ENCODE measurements at regions not wholly inside any gene's neighbourhood (a gene's known extent, or its start where the extent isn't known, plus 50 kb on each side); places are given as distances from the start of the nearest gene placed in this dataset.
A peak's percentile ranks its signal among the peaks of the same experiment; 100 is the strongest.

DNA sequence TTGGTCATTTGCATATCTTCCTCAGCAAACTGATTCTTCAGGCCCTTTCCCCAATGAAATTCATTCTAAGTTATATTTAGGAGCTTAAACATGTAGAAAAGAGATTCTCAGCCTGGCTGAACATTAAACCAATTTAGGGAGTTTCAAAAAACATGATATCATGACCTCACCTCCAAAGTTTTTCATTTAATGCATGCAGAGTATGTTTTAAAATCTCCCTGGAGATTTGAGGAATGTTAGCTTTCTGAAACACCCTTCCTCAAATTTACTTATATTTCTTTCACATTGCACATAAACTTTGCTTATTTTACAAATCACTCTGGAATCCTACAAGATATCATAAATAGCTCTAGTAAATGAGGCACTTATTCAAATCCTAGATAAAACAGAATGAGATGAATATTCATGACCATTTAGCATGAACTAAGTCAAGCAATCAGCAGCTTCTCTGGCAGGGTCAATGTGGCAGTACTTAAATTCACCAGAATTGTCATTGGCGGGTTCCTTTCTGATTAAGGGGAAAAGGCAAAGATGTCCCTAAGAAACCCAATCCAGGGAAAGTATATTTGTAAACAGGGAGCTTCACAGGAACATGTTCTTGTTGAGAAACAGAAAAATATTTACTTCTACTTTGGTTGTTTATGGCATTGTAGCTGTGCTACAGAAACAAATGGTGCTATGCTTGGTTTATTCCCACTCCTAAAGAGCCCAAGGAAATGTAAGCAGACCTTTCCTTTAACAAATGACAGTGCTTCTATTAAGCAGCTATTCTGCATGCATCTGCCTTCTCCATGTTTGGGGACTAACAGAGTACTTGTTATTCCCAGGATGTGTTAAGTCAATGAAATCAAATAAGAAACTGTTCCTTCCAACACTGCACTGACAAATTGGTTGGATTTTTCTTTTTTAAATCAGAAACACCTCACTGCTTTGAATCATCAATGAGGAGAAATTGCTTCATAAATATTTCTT is 162.3 kb downstream of the C11orf87 start:
- Mint-ChIP-seq H3K4me3 (no peak overlapping the region), H3K27ac (no peak overlapping the region), H3K9me3 (ENCODE audit: insufficient read depth) (no peaks in the 10 kb centered on the region), H3K36me3 (ENCODE audit: low read depth) (no peaks in the 10 kb centered on the region), H3K27me3 (ENCODE audit: low read depth) (no peaks in the 10 kb centered on the region), H3K4me1 (ENCODE audit: low read depth) (no peaks in the 10 kb centered on the region)
- ChIA-PET POLR2A (no interaction called here), CTCF (no interaction called here)
- ATAC-seq (no peak), DNase-seq (no peak)

- H3K36me3 Mint-ChIP-seq (ENCODE audit: low read depth): no peaks in the 10 kb centered on the region
- ATAC-seq: no peak
- H3K9me3 Mint-ChIP-seq (ENCODE audit: insufficient read depth): no peaks in the 10 kb centered on the region
- no peaks in the 10 kb centered on the region for H3K27me3 Mint-ChIP-seq (ENCODE audit: low read depth)
- no peak for DNase-seq
- ChIA-PET POLR2A (no interaction called here), CTCF (no interaction called here)
- H3K4me3 Mint-ChIP-seq: no peak overlapping the region
- no peaks in the 10 kb centered on the region for H3K4me1 Mint-ChIP-seq (ENCODE audit: low read depth)
- no peak overlapping the region for H3K27ac Mint-ChIP-seq
Observed at GRCh38 chr11:109586789-109587188, 164.8 kb downstream of the C11orf87 start.

- Mint-ChIP-seq H3K27me3 (ENCODE audit: low read depth) (no peaks in the 10 kb centered on the region), H3K9me3 (ENCODE audit: insufficient read depth) (no peaks in the 10 kb centered on the region), H3K36me3 (ENCODE audit: low read depth) (no peaks in the 10 kb centered on the region), H3K4me1 (ENCODE audit: low read depth) (no peaks in the 10 kb centered on the region), H3K27ac (no peak overlapping the region), H3K4me3 (no peak overlapping the region)
- CTCF ChIA-PET: no interaction called here
- POLR2A ChIA-PET: no interaction called here
- no peak for ATAC-seq
- no peak for DNase-seq
Observed at GRCh38 chr11:109590782-109591181, 168.8 kb downstream of the C11orf87 start.

GRCh38 chr11:109597336-109597735 is 175.3 kb downstream of the C11orf87 start:
- H3K9me3 Mint-ChIP-seq (ENCODE audit: insufficient read depth): no peaks in the 10 kb centered on the region
- ATAC-seq (no peak), DNase-seq (no peak)
- H3K36me3 Mint-ChIP-seq (ENCODE audit: low read depth): no peaks in the 10 kb centered on the region
- H3K4me3 Mint-ChIP-seq: no peak overlapping the region
- H3K27ac Mint-ChIP-seq: no peak overlapping the region
- ChIA-PET CTCF (no interaction called here), POLR2A (no interaction called here)
- no peaks in the 10 kb centered on the region for H3K4me1 Mint-ChIP-seq (ENCODE audit: low read depth)
- no peaks in the 10 kb centered on the region for H3K27me3 Mint-ChIP-seq (ENCODE audit: low read depth)

DNA sequence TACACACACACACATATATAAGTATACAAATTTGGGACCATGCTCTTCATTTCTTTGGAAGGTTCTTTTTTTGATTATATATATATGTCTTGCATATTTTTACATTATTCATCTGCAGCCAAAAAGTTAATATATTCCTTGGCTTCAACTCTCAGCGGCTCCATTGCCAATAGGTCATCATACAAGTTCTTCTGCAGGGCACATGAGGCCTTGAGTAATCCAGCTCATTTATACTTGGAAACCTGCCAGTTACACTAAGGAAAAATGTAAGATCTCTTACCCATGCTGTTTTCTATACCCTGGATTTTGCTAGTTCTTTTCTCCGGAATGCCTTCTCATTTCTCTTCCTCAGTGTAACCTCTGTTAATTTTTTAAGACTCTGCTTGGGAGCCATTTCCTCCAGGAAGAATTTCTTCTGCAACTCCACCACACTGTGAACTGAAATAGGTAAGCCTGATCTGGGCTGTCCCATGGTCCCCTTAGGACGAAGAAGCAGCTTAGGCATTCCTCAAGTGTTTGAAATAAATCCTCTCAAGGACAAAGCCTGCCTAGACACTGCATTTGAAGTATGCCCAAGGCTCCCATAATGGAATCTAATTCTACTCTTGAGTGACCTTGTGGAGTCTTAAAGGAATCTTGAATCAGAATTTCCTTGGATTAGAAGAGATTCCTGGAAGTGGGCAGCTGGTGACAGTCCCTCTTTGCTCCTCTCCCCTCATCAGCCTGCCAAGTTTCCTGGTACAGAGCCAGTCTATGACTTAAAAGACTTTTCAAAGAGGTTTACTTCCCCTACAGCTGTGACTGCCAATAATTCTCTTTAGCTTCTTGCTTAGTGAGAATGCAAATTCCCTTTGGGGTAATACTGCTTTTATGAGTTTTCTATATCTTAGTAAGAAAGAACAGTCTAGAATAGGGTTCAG is 182.8 kb downstream of the C11orf87 start:
- H3K36me3 Mint-ChIP-seq (ENCODE audit: low read depth): no peaks in the 10 kb centered on the region
- ChIA-PET POLR2A (no interaction called here), CTCF (no interaction called here)
- no peaks in the 10 kb centered on the region for H3K4me1 Mint-ChIP-seq (ENCODE audit: low read depth)
- DNase-seq: no peak
- no peaks in the 10 kb centered on the region for H3K9me3 Mint-ChIP-seq (ENCODE audit: insufficient read depth)
- no peaks in the 10 kb centered on the region for H3K27me3 Mint-ChIP-seq (ENCODE audit: low read depth)
- no peak overlapping the region for H3K4me3 Mint-ChIP-seq
- no peak overlapping the region for H3K27ac Mint-ChIP-seq
- ATAC-seq: no peak

DNA sequence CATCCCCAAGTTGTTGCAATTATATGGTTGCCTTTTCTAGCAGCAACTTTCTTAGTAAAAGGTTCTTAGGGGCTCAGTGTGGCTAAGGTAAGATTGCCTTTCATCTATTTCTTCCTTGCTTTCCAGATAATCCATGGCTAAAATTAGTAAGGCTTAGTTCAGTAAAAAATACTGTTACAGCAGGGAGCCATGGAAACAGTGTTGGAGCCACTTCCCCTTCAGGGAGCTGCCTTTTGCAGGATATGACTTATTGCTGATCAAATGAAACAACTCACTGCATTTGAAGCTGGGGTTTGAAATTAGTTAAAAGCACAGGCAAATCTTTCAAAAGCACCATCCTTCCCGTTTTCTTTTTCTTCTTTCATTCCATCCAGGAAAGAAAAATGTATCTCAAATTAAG is 184.3 kb downstream of the C11orf87 start:
- ATAC-seq (no peak), DNase-seq (no peak)
- Mint-ChIP-seq H3K27me3 (ENCODE audit: low read depth) (no peaks in the 10 kb centered on the region), H3K9me3 (ENCODE audit: insufficient read depth) (no peaks in the 10 kb centered on the region), H3K27ac (no peak overlapping the region), H3K4me1 (ENCODE audit: low read depth) (no peaks in the 10 kb centered on the region), H3K4me3 (no peak overlapping the region), H3K36me3 (ENCODE audit: low read depth) (no peaks in the 10 kb centered on the region)
- ChIA-PET POLR2A (no interaction called here), CTCF (no interaction called here)

- DNase-seq (no peak), ATAC-seq (no peak)
- Mint-ChIP-seq H3K36me3 (ENCODE audit: low read depth) (no peaks in the 10 kb centered on the region), H3K27ac (no peak overlapping the region), H3K4me1 (ENCODE audit: low read depth) (no peaks in the 10 kb centered on the region), H3K9me3 (ENCODE audit: insufficient read depth) (no peaks in the 10 kb centered on the region), H3K4me3 (no peak overlapping the region), H3K27me3 (ENCODE audit: low read depth) (no peaks in the 10 kb centered on the region)
- CTCF ChIA-PET: no interaction called here
- POLR2A ChIA-PET: no interaction called here
Observed at GRCh38 chr11:109609454-109610185, 187.6 kb downstream of the C11orf87 start.

GRCh38 chr11:109612496-109612895 is 190.5 kb downstream of the C11orf87 start:
- H3K27me3 Mint-ChIP-seq (ENCODE audit: low read depth): no peaks in the 10 kb centered on the region
- DNase-seq (no peak), ATAC-seq (no peak)
- ChIA-PET CTCF (no interaction called here), POLR2A (no interaction called here)
- no peak overlapping the region for H3K4me3 Mint-ChIP-seq
- H3K9me3 Mint-ChIP-seq (ENCODE audit: insufficient read depth): no peaks in the 10 kb centered on the region
- no peaks in the 10 kb centered on the region for H3K4me1 Mint-ChIP-seq (ENCODE audit: low read depth)
- no peaks in the 10 kb centered on the region for H3K36me3 Mint-ChIP-seq (ENCODE audit: low read depth)
- H3K27ac Mint-ChIP-seq: no peak overlapping the region

- Mint-ChIP-seq H3K27me3 (ENCODE audit: low read depth) (no peaks in the 10 kb centered on the region), H3K4me1 (ENCODE audit: low read depth) (no peaks in the 10 kb centered on the region), H3K27ac (no peak overlapping the region), H3K4me3 (no peak overlapping the region), H3K36me3 (ENCODE audit: low read depth) (no peaks in the 10 kb centered on the region), H3K9me3 (ENCODE audit: insufficient read depth) (peaks cover 4% of the 10 kb centered on the region)
- ATAC-seq (no peak), DNase-seq (no peak)
- ChIA-PET POLR2A (no interaction called here), CTCF (no interaction called here)
Observed at GRCh38 chr11:109619498-109619897, 197.5 kb downstream of the C11orf87 start.

- Mint-ChIP-seq H3K4me3 (no peak overlapping the region), H3K36me3 (ENCODE audit: low read depth) (no peaks in the 10 kb centered on the region), H3K27ac (no peak overlapping the region), H3K4me1 (ENCODE audit: low read depth) (no peaks in the 10 kb centered on the region), H3K27me3 (ENCODE audit: low read depth) (no peaks in the 10 kb centered on the region), H3K9me3 (ENCODE audit: insufficient read depth) (peaks cover 10% of the 10 kb centered on the region)
- CTCF ChIA-PET: no interaction called here
- ATAC-seq: no peak
- DNase-seq: no peak
- POLR2A ChIA-PET: no interaction called here
Observed at GRCh38 chr11:109629734-109630133, 207.7 kb downstream of the C11orf87 start.

DNA sequence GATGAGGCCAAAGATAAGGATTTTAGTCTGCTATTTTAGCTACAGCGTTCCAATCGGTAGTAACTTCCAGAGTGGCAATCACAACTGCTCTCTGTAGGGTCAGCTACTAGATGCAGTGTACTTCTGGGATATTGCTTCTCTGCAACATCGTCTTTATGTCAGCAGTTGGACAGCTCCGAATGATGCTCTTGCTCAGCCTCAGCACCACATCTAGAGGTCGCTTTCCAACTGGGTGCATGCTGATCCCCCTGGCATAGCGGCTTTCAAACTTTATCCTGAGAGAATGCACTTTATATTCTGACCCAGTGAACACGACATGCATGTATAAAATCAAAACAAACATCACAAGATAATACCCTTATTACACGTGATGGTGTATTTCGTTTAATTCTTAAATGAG is 219.6 kb downstream of the C11orf87 start:
- H3K4me3 Mint-ChIP-seq: no peak overlapping the region
- H3K27me3 Mint-ChIP-seq (ENCODE audit: low read depth): no peaks in the 10 kb centered on the region
- H3K4me1 Mint-ChIP-seq (ENCODE audit: low read depth): no peaks in the 10 kb centered on the region
- DNase-seq (peak; percentile 21), ATAC-seq (no peak)
- H3K27ac Mint-ChIP-seq: no peak overlapping the region
- H3K9me3 Mint-ChIP-seq (ENCODE audit: insufficient read depth): peaks cover 5% of the 10 kb centered on the region
- CTCF ChIA-PET: no interaction called here
- H3K36me3 Mint-ChIP-seq (ENCODE audit: low read depth): no peaks in the 10 kb centered on the region
- POLR2A ChIA-PET: no interaction called here

- H3K4me3 Mint-ChIP-seq: no peak overlapping the region
- DNase-seq (no peak), ATAC-seq (no peak)
- ChIA-PET CTCF (no interaction called here), POLR2A (no interaction called here)
- no peaks in the 10 kb centered on the region for H3K4me1 Mint-ChIP-seq (ENCODE audit: low read depth)
- H3K9me3 Mint-ChIP-seq (ENCODE audit: insufficient read depth): no peaks in the 10 kb centered on the region
- no peaks in the 10 kb centered on the region for H3K36me3 Mint-ChIP-seq (ENCODE audit: low read depth)
- H3K27me3 Mint-ChIP-seq (ENCODE audit: low read depth): no peaks in the 10 kb centered on the region
- no peak overlapping the region for H3K27ac Mint-ChIP-seq
Observed at GRCh38 chr11:109644152-109644551, 222.2 kb downstream of the C11orf87 start.

Measured in activated CD8-positive, alpha-beta T cell treated with anti-CD3 and anti-CD28 coated beads, Interleukin-2, amount 10 ng/mL, durations not matched to agents 7 days and 5 days (primary cell).